RCC 7860 (cell line): ENCODE measurements at regions not wholly inside any gene's neighbourhood (a gene's known extent, or its start where the extent isn't known, plus 50 kb on each side); places are given as distances from the start of the nearest gene placed in this dataset.

Source experiments
- DNase-seq: peaks from one replicate; pipeline ENCODE4 v3.0.0-alpha.2; 2015; ENCODE audit warnings: low spot score
- FAIRE-seq: peaks from 2 replicates; lab custom pipeline; 2012; peaks lifted over from hg19 to GRCh38; lab: Jason Lieb, UNC

GRCh38 chr2:143901185-143901842, 618.6 kb downstream of the ZEB2 start:
- FAIRE-seq (peak; percentile 96), DNase-seq (peak; percentile 91)

- DNase-seq = no peak
- FAIRE-seq = no peak
Observed at GRCh38 chr2:143899987-143900386, 619.9 kb downstream of the ZEB2 start.

GRCh38 chr2:143893371-143893770, 626.5 kb downstream of the ZEB2 start:
- DNase-seq = no peak
- no peak for FAIRE-seq

GRCh38 chr2:143891879-143892308, 628.0 kb downstream of the ZEB2 start:
- DNase-seq (no peak), FAIRE-seq (no peak)

GRCh38 chr2:143890798-143891197, 629.1 kb downstream of the ZEB2 start:
- FAIRE-seq (no peak), DNase-seq (no peak)

- DNase-seq = no peak
- no peak for FAIRE-seq
Observed at GRCh38 chr2:143889216-143889615, 630.7 kb downstream of the ZEB2 start.

GRCh38 chr2:143885461-143885860, 634.5 kb downstream of the ZEB2 start:
- DNase-seq (peak; percentile 67), FAIRE-seq (peak; percentile 86)

GRCh38 chr2:143881246-143881645, 638.7 kb downstream of the ZEB2 start:
- no peak for DNase-seq

GRCh38 chr2:143877876-143878530, 641.9 kb downstream of the ZEB2 start:
- no peak for FAIRE-seq

More at GRCh38 chr2:143881246-143881645, 638.7 kb downstream of the ZEB2 start:
- FAIRE-seq = no peak

GRCh38 chr2:143877056-143877455, 642.9 kb downstream of the ZEB2 start:
- no peak for FAIRE-seq
- DNase-seq = no peak

More at GRCh38 chr2:143877876-143878530, 641.9 kb downstream of the ZEB2 start:
- DNase-seq = no peak

GRCh38 chr2:143875295-143876233, 644.4 kb downstream of the ZEB2 start:
- peak; percentile 7 for FAIRE-seq
- no peak for DNase-seq

GRCh38 chr2:143873886-143874285, 646.0 kb downstream of the ZEB2 start:
- DNase-seq = no peak
- FAIRE-seq = no peak

- FAIRE-seq = no peak
- no peak for DNase-seq
Observed at GRCh38 chr2:143870696-143871095, 649.2 kb downstream of the ZEB2 start.

GRCh38 chr2:143856978-143857377, 662.9 kb downstream of the ZEB2 start:
- no peak for FAIRE-seq
- no peak for DNase-seq

- DNase-seq = no peak
- FAIRE-seq = no peak
Observed at GRCh38 chr2:143852759-143853158, 667.2 kb downstream of the ZEB2 start.

GRCh38 chr2:143850084-143850483, 669.8 kb downstream of the ZEB2 start:
- DNase-seq (no peak), FAIRE-seq (peak; percentile 61)

- DNase-seq (no peak), FAIRE-seq (no peak)
Observed at GRCh38 chr2:143847257-143847656, 672.7 kb downstream of the ZEB2 start.

GRCh38 chr2:143844986-143845385, 674.9 kb downstream of the ZEB2 start:
- FAIRE-seq = no peak
- DNase-seq = no peak

GRCh38 chr2:143843686-143844085, 676.2 kb downstream of the ZEB2 start:
- FAIRE-seq (no peak), DNase-seq (no peak)

GRCh38 chr2:143842836-143843235, 677.1 kb downstream of the ZEB2 start:
- no peak for DNase-seq
- no peak for FAIRE-seq

- DNase-seq = no peak
- no peak for FAIRE-seq
Observed at GRCh38 chr2:143841935-143842334, 678.0 kb downstream of the ZEB2 start.
